Erythroblast (primary cell): ENCODE measurements at regions not wholly inside any gene's neighbourhood (a gene's known extent, or its start where the extent isn't known, plus 50 kb on each side); places are given as distances from the start of the nearest gene placed in this dataset.
"Not testable (repeated sequence)": the region's sequence is repeated elsewhere in the genome, so short reads cannot be mapped to it uniquely, and the experiment has no call there.

ENCODE experiments used
- DNase-seq, 2 experiments: peaks; one replicate each; lab custom pipeline; 2025; lab: John Stamatoyannopoulos, UW
- GATA1 ChIP-seq: IDR thresholded peaks from 2 replicates; pipeline ENCODE4 v1.6.1; 2011; ENCODE audit warnings: low read depth, mild to moderate bottlenecking, control low read depth, low read length, moderate library complexity
- POLR2A ChIP-seq: IDR thresholded peaks from 2 replicates; pipeline ENCODE4 v1.6.1; 2011; ENCODE audit warnings: mild to moderate bottlenecking, low read length

DNA sequence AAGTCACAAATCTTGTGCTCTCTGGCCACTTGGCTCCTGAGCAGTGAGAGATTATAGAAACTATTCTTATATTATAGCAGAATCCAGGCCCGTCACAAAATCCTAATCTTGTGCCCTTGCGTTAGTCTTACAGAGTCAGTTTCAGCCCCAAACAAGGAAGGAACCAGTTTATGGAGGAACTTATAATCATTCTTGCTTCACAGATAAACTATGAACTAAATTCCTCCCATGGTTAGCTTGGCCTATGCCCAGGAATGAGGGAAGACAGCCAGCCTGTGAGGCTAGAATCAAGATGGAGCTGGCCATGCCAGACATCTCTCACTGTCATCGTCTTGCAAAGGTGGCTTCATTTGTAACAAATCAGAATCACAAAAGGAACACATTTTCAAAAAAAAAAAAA is 199.7 kb upstream of the PITRM1 start:
- DNase-seq = no peak
- TF ChIP-seq POLR2A = no peak

DNA sequence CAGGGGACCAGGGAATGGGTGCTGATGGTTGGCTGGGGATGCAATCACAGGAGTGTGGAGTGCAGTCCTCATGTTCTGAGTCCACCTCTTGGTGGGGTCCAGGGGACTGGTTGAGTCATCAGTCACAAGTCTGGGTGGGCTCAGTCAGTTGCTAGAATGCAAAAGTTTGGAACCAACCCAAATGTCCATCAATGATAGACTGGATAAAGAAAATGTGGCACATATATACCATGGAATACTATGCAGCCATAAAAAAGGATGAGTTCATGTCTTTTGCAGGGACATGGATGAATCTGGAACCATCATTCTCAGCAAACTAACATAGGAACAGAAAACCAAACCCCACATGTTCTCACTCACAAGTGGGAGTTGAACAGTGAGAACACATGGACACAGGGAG is 199.0 kb upstream of the PITRM1 start:
- not testable (repeated sequence) for DNase-seq

DNA sequence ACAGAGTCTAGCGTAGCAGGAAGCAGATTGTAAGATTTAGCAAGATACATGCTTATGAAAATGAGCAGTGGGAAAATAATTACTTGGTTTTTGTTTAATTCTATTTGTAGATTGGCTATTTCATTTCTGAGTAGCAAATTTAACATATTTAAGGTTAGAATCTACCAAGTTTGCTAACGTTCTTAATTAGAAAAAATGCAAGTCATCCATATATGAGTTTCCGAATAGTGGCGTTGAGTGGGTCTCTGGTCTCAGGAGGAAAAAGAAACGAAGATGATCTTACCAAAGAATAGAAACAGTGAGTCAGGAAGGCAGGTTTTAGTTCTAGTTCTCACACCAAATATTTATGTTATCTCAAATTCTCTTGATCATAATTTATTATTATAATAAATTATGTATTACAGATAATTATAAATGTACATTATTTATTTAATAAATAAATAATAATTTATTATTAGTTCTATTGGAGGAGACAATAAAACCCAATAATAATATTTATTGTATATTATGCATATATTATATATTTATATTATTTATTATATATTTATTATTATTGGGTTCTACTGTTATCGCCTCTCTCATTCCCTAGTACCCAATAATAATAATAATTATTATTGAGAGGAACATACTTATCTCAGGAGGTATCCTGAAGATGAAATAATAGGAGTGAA is 194.3 kb upstream of the PITRM1 start:
- DNase-seq = no peak
- TF ChIP-seq GATA1 (no peak), POLR2A (no peak)

DNA sequence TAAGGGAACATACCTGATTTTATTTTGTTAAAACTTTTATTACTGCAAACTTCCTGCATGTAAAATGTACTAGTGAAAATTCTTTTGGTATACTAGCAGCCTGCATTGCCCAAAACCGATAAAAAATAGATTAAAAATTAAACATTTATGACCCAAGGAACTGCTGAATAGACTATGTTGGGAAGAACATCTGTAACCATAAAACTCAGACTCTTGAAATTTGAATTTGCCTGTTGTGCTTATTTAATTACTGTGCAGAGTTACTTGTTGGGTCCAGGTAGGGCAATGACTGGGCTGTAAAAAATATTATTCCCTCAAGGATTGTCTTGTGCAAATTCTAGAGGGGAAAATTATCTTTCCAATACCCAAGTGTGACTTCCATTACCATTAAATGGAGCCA is 193.5 kb upstream of the PITRM1 start:
- DNase-seq = no peak
- no peak for TF ChIP-seq GATA1
- no peak for TF ChIP-seq POLR2A

DNA sequence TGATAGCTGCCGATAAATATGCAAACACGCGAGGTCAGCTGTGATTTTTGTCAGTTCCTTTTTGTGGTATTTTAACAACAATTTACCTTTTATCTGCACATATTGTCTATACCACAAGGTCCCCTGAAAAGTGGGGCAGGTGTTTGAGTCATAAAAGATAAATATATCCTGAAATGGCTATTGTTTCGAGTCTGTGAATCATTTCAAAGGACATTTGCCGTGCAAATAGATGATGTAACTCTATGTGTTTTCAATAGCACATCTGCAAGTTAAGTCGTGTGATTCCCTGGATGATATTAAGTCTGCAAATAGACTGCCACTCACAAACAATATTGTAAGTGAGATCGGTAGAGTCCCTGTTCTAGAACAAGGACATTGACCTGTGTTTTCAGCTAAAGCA is 193.0 kb upstream of the PITRM1 start:
- DNase-seq = no peak
- TF ChIP-seq GATA1 (no peak), POLR2A (no peak)

DNA sequence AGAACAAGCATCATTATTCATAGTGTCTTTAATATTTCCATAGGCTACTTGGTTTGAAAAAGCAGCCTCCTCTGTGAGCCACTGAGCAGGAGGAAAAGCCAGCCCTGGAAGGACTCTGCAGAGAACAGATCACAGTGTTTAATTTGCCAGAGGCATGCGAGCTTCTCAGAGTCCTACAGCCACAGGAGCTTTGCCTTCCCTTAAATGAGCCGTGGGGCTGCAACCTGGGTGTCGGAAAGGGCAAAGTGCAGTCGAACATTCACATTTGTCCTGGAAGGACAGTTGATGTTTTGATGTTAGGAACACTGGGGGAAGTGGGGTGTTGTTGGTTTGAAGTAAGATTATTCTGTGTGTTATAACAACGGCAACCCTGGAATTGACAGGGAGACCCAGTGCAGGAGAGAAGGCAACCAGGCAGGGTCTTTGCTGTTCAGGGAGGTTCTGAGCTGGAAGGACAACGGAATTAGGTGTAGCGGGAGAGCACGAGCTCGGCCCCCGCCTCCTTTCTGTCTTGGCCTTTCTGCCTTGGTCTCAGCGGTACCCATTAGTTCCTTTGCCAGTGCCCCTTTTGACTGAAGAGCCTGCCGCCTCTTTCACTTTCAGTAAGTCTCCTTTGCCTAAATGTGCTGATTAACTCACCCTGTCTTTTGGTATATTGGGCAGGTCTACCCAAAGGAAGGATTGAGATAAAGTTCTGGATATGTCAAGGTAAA is 192.3 kb upstream of the PITRM1 start:
- TF ChIP-seq POLR2A (no peak), GATA1 (no peak)
- no peak for DNase-seq

DNA sequence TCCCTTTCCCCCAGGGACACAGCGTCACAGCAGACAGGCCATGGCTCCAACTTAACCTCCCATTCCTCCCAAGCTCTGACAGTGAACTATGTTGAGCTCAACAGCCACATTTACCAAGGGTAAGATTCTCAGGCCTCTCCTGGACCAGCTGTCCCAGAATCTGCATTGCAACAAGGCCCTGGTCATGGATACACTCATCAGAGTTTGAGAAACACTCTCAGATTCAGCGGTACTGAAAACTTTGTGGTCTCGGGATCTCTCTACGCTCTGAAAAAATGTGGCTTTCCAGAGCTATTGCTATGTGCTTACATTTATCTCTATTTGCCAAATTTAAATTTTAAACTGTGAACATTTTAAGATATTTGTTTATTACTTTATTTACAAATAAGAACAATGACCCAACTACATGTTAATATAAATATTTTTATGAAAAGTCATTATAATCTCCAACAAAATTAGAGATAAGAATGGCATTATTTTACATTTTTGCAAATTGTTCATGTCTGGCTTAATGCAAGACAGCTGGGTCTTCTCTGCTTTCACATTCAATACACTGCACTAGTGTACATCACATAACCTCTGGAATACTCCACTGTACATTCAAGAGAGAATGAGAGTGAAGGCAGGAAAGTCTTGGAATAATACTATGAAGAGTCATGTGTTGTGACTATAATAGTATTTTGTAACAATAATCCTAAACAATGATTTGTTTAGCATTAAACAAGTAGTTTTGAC is 190.9 kb upstream of the PITRM1 start:
- no peak for TF ChIP-seq GATA1
- TF ChIP-seq POLR2A = no peak
- DNase-seq = no peak

DNA sequence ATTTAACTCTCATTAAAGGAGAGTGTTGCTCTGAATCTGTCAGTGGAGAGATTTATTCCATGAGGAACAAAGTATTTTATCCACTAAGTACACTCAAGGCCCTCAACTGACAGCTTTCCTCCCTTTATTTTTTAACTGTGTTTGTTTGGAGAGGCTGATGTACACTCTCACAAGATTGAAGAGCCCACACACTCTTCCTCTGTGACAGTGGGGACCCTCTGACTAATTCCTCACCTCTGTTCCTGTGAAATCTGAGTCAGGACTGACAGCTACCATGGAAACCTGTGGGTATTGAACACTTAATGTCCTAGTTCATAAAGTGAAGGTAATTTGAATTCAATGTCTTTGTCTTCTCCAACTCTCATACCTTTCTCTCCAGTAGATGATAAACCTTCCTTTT is 189.8 kb upstream of the PITRM1 start:
- DNase-seq = no peak
- TF ChIP-seq GATA1 (no peak), POLR2A (no peak)

DNA sequence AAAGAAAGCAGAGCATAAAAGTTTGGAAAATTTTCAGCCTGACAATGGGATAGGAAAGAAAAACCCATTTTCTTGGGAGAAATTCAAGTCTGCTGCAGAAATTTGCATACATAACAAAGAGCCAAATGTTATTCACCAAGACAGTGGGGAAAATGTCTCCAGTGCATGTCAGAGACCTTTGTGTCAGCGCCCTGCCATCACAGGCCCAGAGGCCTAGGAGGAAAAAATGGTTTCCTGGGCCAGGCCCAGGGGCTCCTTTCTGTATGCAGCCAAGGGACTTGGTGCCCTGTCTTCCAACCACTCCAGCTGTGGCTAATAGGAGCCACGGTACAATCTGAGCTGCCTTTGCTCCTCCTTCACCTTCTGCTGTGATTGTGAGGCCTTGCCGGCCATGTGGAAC is 189.1 kb upstream of the PITRM1 start:
- DNase-seq = no peak
- TF ChIP-seq POLR2A = no peak
- no peak for TF ChIP-seq GATA1

DNA sequence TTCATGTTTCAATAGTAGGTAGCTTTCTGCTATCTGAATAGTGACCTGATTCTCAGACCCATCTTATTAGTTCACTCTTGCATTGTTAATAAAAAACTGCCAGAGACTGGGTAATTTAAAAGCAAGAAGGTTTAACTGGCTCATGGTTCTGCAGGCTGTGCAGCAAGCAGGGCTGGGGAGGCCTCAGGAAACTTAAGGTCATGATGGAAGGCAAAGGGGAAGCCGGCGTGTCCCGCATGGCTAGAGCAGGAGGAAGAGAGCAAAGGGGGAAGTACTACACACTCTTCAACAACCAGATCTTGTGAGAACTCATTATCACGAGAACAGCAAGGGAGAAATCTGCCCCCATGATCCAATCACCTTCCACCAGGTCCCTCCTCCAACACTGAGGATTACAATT is 185.2 kb upstream of the PITRM1 start:
- TF ChIP-seq GATA1 (no peak), POLR2A (no peak)
- no peak for DNase-seq

DNA sequence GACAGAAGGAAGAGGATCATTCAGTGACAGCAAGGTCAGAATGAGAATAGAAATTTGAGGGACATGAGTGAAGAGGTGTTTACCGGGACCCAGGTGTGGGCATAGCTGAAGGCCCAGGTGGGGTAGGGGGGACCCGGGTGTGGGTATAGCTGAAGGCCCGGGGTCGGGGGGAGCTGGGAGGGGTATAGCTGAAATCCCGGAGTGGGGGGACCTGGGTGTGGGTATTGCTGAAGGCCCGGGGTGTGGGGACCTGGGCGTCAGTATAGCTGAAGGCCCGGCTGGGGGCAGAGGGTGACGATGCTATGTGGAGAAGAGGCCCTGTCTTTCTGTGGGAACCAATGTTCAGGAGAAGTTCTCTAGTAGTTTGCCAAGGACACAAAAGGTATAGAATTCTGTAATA is 183.0 kb upstream of the PITRM1 start:
- TF ChIP-seq GATA1 (no peak), POLR2A (no peak)

DNA sequence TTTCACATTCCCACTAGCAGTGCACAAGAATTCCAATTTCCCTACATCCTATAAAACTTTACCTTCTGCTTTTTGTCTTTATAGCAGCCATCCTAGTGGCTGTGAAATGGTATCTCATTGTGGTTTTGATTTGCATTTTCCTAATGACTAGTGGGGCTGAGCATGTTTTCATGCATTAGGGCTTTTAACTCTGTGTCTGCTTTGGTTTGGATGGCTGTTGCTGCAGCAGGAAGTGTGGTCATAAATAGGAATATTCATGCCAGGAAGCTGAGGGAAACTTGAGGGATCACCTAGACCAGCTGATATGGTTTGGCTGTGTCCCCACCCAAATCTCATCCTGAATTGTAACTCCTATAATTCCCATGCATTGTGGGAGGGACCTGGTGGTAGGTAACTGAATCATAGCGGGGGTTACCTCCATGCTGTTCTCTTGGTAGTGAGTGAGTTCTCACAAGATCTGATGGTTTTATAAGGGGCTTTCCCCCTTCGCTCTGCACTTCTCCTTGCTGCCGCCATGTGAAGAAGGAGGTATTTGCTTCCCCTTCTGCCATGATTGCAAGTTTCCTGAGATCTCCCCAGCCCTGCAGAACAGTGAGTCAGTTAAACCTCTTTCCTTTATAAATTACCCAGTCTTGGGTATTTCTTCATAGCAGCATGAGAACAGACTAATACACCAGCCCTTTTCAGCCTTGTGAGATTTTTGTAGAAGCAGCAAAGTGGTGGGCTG is 181.8 kb upstream of the PITRM1 start:
- no peak for DNase-seq

More for the DNA sequence above, 183.0 kb upstream of the PITRM1 start:
- no peak for DNase-seq

DNA sequence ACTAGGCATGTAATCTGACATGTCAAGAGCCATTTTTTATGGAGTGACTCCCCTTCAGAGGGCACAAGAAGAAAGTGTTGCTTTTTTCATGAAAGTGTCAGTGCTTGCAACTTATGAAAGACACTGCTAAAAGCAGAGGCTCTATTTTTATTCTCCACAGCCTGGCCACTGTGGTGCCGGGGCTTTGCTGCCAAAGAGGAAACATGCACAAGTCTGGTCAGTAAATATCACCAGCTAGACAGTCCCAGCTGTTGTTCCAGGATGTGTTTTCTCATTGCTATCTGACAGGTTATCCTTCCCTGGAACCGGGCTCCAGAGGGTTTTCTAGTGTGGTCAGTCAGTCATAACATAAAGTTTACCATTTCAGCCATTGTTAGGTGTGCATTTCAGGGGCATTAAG is 180.7 kb upstream of the PITRM1 start:
- DNase-seq = no peak
- TF ChIP-seq GATA1 (no peak), POLR2A (no peak)

More for the DNA sequence above, 181.8 kb upstream of the PITRM1 start:
- no peak for TF ChIP-seq POLR2A
- no peak for TF ChIP-seq GATA1

DNA sequence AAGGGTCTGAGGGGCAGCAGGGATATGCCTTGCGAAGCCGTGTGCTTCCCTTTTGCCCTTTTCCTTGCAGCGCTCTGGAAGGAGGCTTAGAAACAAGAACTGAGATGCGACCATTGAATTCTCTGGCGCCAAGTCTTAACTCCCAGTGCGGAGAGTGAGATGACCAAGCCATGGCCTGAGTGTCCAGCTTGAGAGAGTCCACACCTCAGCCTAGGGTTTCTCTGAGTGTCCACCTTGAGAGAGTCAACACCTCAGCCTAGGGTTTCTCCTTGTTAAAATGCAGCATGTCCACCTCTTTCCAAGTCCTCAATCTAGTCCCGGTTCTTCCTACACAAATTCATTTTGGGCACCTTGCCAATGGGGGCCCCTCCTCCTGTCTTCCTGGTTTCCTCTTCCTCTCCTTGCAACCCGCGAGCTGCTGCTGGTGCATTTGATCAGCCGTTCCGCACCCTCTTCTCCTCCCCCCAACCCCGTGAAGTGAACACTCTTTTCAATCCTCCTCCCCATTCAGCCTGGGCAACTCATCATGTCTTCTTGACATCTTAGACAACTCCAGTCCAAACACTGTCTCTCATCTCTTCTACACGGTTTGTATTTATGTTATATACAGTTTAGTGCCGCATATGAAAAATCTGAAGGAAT is 178.2 kb upstream of the PITRM1 start:
- DNase-seq = no peak
- no peak for TF ChIP-seq POLR2A
- TF ChIP-seq GATA1 = no peak
